ENCODE measurements at regions not wholly inside any gene's neighbourhood (a gene's known extent, or its start where the extent isn't known, plus 50 kb on each side); places are given as distances from the start of the nearest gene placed in this dataset.

DNA sequence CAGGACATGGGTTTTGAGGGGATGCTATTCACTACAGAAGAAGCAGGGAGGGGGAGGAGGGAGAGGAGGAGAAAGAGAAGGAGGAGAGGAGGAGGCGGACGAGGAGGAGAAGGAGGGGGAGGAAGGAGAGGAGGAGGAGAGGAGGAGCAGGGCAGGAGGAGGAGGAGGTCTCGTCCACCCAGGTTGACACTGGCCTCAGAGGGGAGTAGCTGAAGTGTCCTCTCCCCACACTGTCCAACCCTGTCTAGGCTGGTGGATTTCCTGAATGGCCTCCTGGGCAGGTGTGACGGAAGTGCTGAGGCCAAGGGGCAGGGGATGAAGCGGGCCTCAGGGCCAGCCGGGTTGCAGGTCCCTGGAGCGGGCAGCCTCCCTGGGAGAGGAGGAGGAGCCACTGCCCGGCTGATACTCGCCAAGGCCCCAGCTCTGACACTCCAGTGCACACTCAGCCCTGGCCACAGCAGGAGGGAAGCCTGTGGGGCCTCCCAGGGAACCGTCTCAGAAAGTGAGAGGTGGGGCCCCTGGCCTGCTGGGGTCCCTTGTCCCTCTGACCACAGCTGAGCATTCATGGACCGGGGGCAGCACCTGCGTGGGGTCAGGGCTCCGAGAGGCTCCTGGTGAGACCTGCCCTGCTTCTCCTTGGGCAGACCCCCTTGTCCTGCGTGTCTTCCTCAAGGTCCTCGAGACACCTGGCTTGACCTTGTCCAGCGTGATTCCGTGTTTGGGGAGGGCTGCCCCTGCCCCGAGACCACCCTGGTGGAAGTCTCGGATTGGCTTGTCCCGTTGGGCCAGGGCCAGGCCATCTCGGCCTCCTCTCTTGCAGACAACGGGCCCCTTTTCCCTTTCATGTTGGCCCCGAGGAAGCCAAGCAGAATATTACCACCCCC lies 200.6 kb upstream of the CIBAR2 start:
- Histone ChIP-seq H3K4ac (ENCODE audit: low read depth, low read length) (no peak overlapping the region; the same call in 1 of the 2 replicates), H3K9me1 (ENCODE audit: insufficient read depth, low read length) (no peaks in the 10 kb centered on the region), H3K18ac (ENCODE audit: low read depth, low read length) (no peak overlapping the region), H3K27ac (ENCODE audit: insufficient read depth, low read length) (no peak overlapping the region), H4K8ac (ENCODE audit: low read depth in 2 of 2, low read length in 2 of 2) (no peak overlapping the region), H2BK15ac (ENCODE audit: low read depth, low read length) (no peak overlapping the region), H3K4me1 (ENCODE audit: control insufficient read depth, insufficient read depth, low read length) (peaks cover 14% of the 10 kb centered on the region), H4K91ac (ENCODE audit: insufficient read depth, low read depth, low read length) (no peak overlapping the region), H2BK5ac (ENCODE audit: low read depth, low read length, poor library complexity, severe bottlenecking) (no peak overlapping the region), H4K5ac (ENCODE audit: low read depth, low read length) (no peak overlapping the region), H3K56ac (ENCODE audit: extremely low read depth, insufficient read depth, low read length) (no peak overlapping the region), H3K27me3 (ENCODE audit: control insufficient read depth, insufficient read depth, low read length) (no peaks in the 10 kb centered on the region), H3K79me1 (ENCODE audit: low read depth in 1 of 2, low read length in 2 of 2) (peaks cover 26 to 51% of the 10 kb centered on the region in 2 experiments), H3K14ac (replicated peaks; ENCODE audit: low read depth, low read length) (0 out of 2 replicates have a peak overlapping the region, but pooled peaks have one; percentile 18), H3K9ac (ENCODE audit: low read depth, low read length) (no peak overlapping the region), H3K9me3 (ENCODE audit: control insufficient read depth, insufficient read depth, low read length) (no peaks in the 10 kb centered on the region), H4K20me1 (ENCODE audit: insufficient read depth, low read length) (peaks cover 85% of the 10 kb centered on the region), H3K4me3 (ENCODE audit: insufficient read depth, low read depth, low read length) (no peak overlapping the region), H3K4me2 (ENCODE audit: low read depth, low read length) (no peak overlapping the region), H2AFZ (replicated peaks; ENCODE audit: low read length, poor library complexity) (peak overlapping the region; percentile 38), H3K23ac (ENCODE audit: low read depth, low read length) (peak overlapping the region; percentile 13; the same call in 1 of the 2 replicates), H3K36me3 (ENCODE audit: control insufficient read depth, insufficient read depth, low read length) (no peaks in the 10 kb centered on the region), H2BK20ac (ENCODE audit: low read depth, low read length) (no peak overlapping the region), H2BK120ac (ENCODE audit: low read depth, low read length) (no peak overlapping the region), H2AK5ac (ENCODE audit: low read depth, low read length) (peak overlapping the region; percentile 27; the same call in 1 of the 2 replicates), H2AK9ac (replicated peaks; ENCODE audit: low read depth, low read length, poor library complexity) (peak overlapping the region; percentile 5)
- ChIA-PET POLR2A (ENCODE audit: unreplicated experiment) (no interaction called here), CTCF (interaction anchor here (0.8 kb wide), 1 partner anchor 60 kb away, joined by 3 read pairs; no protein-coding TSS in a partner anchor)
- in situ Hi-C loops (cut with MboI; ENCODE audit: low sequenced_read_pairs) (no loop called here), dilution Hi-C loops (cut with HindIII; ENCODE audit: low sequenced_read_pairs, unreplicated experiment) (no loop called here), intact Hi-C loops (cut with micrococcal nuclease) (no loop called here)
- ATAC-seq (ENCODE audit: low read depth) (peak; percentile 54), DNase-seq (no peak)
- no TSS peak for BruUV-seq (replicated peaks)
- 58% methylated on average over 14 of the region's 23 CpGs; no CpG with 5 or more reads in 1 of the 2 experiments for WGBS, 2 experiments (ENCODE audit: extremely low coverage in 2 of 2, insufficient read length in 1 of 2)
- TF ChIP-seq, protein P1, sequence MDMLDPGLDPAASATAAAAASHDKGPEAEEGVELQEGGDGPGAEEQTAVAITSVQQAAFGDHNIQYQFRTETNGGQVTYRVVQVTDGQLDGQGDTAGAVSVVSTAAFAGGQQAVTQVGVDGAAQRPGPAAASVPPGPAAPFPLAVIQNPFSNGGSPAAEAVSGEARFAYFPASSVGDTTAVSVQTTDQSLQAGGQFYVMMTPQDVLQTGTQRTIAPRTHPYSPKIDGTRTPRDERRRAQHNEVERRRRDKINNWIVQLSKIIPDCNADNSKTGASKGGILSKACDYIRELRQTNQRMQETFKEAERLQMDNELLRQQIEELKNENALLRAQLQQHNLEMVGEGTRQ (IDR thresholded peaks at IDR 0.05; ENCODE audit: low read depth, low read length), result no peak
- TF ChIP-seq MXI1 (IDR thresholded peaks at IDR 0.05; ENCODE audit: borderline replicate concordance, low read depth, low read length) (no peak), BHLHE40 (IDR thresholded peaks at IDR 0.05; ENCODE audit: low read depth, low read length) (no peak), CEBPB (IDR thresholded peaks at IDR 0.05; ENCODE audit: low read depth, low read length) (no peak), CTCF (conservative IDR thresholded peaks at IDR 0.05; ENCODE audit: low read depth, low read length) (no peak), RFX5 (IDR thresholded peaks at IDR 0.05; ENCODE audit: low read depth, low read length) (no peak), SMC3 (IDR thresholded peaks at IDR 0.05; ENCODE audit: low read depth, low read length) (no peak), NFE2L2 (IDR thresholded peaks at IDR 0.05; ENCODE audit: low read depth, low read length) (no peak), CHD1 (IDR thresholded peaks at IDR 0.05; ENCODE audit: low read depth, low read length) (no peak), RCOR1 (IDR thresholded peaks at IDR 0.05; ENCODE audit: insufficient replicate concordance, low read length) (no peak), RAD21 (IDR thresholded peaks at IDR 0.05; ENCODE audit: low read length) (no peak), MAZ (IDR thresholded peaks at IDR 0.05; ENCODE audit: borderline replicate concordance, low read depth, low read length) (no peak), MAFK (IDR thresholded peaks at IDR 0.05; ENCODE audit: low read depth, low read length) (no peak)
- TF ChIP-seq, protein P2, sequence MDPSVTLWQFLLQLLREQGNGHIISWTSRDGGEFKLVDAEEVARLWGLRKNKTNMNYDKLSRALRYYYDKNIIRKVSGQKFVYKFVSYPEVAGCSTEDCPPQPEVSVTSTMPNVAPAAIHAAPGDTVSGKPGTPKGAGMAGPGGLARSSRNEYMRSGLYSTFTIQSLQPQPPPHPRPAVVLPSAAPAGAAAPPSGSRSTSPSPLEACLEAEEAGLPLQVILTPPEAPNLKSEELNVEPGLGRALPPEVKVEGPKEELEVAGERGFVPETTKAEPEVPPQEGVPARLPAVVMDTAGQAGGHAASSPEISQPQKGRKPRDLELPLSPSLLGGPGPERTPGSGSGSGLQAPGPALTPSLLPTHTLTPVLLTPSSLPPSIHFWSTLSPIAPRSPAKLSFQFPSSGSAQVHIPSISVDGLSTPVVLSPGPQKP (IDR thresholded peaks at IDR 0.05; ENCODE audit: borderline replicate concordance, low read depth, low read length), result no peak

Data from IMR-90 (cell line).